ENCODE measurements at regions not wholly inside any gene's neighbourhood (a gene's known extent, or its start where the extent isn't known, plus 50 kb on each side); places are given as distances from the start of the nearest gene placed in this dataset.

- no peak for TF ChIP-seq POLR2A (IDR thresholded peaks at IDR 0.05)
- no peak for TF ChIP-seq CTCF (IDR thresholded peaks at IDR 0.05 in 8 of 11, conservative IDR thresholded peaks at IDR 0.05 in 3 of 11)
- TF ChIP-seq POLR2AphosphoS5 (IDR thresholded peaks at IDR 0.05) = no peak
These were observed 354.5 kb downstream of the FGFR2 start for GRCh38 chr10:121243609-121244241.
